ENCODE measurements at regions not wholly inside any gene's neighbourhood (a gene's known extent, or its start where the extent isn't known, plus 50 kb on each side); places are given as distances from the start of the nearest gene placed in this dataset.

GRCh38 chr5:136425921-136426320 is 60.6 kb upstream of the TRPC7 start:
- TF ChIP-seq CTCF (conservative IDR thresholded peaks at IDR 0.05; ENCODE audit: low read depth, low read length) (no peak), EZH2 (IDR thresholded peaks at IDR 0.05; ENCODE audit: borderline replicate concordance, low read depth, low read length, poor library complexity, severe bottlenecking) (no peak)

Data from A673 (cell line).